ENCODE measurements at regions not wholly inside any gene's neighbourhood (a gene's known extent, or its start where the extent isn't known, plus 50 kb on each side); places are given as distances from the start of the nearest gene placed in this dataset.

DNA sequence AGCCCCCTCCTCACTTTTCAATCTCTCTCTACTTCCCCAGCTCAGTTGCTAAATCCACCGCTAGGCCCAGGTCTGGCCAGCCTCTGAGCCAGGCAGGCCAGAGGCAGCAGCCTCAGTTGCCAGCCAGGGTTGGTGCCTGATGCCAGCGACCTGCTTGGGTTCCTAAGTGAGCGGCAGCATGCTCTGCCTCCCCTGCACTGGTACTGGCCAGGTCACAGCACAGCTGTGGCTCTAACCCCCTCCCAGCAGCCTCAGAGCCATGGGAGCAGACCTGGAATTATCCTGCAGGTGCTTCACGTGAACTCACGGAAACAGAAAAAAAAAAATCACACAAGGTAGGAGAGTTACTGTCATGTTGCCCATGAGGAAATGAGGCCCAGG, 82.5 kb upstream of the ATF3 start:
- DNase-seq (ENCODE audit: low spot score) = no peak

DNA sequence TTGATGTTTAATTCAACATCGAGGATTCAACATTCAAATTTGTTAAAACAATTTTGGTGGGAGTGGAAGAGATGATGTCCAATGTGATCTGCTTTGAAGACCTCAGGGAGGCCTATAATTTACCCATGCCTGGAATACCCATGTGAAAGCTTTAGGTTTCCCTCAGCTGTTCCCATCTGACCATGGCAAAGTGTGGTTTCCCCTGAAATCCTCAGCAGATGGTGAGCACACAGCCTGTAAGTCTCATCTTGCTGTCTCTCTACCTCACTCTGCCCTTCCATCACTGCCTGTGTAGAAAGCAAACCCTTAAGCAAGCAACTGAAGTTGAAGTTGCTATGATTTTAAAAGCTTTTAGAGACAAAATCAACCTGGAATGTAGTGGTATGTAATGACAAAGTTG, 80.1 kb upstream of the ATF3 start:
- no peak for DNase-seq (ENCODE audit: low spot score)

DNA sequence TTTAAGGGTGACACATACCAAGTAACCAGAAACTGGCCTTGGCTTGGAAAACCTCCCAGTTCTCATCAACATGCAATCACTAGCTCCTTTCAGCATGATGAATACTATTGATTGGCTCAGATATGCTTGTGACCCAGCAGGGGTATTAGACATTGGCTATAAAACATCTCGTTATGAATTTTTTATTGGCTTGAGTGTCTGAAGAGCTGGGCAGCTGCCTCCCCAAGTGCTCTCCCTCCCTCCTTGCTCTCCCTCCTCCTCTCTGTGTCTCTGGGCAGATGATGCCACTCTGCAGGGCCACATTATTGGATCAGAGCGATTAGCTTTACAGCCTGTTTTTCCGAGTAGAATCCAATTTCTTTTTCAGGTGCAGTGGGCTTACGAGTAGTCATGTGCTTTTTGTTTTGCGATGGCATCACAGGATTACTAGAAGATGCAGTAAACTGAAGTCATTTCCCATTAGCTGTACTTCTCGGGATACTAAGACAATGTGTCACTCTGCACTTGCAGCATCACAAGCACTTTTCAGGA, 79.3 kb upstream of the ATF3 start:
- DNase-seq (ENCODE audit: low spot score) = no peak

DNA sequence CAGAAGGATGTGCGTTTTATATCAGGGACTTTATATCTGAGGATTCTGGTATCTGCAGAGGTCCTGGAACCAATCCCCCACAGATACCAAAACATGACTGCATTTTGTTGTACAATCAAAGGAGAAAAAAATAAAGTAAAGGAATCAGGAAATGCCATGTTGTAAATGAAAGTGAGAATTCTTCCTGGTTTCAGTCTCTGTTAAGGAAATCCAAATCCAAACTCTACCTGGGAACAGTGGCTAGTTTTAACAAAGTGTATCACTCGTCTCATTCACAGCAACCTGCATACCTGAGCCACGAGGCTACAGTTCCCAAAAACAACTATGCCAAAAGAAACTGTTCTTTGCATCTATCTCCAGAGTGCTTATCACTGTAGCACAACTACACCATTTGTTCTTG, 77.3 kb upstream of the ATF3 start:
- no peak for DNase-seq (ENCODE audit: low spot score)

DNA sequence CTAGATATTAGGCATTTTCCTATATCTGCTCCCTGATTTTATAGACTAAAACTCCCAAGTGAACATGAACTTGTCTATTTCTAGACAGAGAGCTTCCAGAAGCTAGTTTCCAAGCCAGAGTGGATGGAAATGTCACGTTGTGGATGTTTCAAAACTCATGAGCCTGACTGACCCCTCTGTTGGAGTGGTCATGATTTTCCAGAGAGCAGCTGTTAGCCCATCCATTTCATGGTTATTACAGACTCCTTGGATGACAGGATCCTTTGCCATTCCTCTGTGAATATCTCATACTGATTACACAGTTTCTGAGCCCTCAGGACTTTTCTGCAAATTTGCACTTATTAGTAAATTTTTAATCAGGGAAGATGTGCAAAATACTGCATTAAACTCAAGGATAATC, 76.8 kb upstream of the ATF3 start:
- no peak for DNase-seq (ENCODE audit: low spot score)

DNA sequence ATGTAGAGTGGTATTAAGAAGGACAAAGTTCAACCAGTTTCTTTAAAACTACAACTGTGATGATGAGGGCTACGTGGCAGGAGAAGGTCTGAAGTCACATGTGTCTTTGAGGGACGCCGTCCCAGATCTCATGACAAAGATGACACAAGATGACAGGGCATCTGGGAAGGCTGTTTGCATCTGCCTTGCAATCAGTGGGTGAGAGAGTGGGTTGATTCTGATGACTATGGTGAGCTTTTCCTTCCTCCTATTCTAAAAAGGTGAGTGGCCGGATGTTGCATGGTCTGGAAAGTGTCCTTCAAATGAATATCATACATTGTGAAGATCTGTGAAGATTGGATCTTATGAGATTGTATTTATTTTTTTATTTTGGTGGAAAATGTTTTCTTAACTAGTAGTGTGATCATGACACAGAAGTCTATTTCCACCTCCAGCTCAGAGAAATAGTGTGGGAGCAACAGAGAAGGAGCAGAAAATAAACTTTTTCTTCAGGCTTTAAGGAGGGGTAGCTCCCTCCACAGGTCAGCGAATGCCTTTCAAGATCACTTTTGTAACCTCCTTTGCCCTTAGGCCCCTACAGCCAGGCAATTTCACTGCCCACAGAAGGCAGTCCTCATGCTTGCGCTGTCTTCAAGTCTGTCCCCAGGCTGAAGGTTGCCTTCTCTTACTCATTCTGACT, 76.0 kb upstream of the ATF3 start:
- no peak for DNase-seq (ENCODE audit: low spot score)

DNA sequence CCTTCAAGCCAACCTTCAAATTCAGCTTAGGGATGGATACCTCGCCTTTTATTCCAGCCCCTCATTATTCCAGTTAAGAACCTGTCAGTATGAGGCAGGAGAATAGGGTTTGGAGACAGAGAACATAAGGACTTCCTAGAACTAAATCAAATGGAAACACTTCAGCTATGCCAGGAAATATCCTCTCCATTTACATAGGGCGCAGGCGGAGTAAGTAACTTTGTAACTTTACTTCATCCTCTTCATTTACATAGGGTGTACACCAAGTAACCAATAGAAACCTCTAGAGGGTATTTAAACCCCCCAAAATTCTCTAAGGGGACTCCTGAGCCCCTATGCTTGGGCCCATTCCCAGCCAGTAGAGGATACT, 75.4 kb upstream of the ATF3 start:
- no peak for DNase-seq (ENCODE audit: low spot score)

DNA sequence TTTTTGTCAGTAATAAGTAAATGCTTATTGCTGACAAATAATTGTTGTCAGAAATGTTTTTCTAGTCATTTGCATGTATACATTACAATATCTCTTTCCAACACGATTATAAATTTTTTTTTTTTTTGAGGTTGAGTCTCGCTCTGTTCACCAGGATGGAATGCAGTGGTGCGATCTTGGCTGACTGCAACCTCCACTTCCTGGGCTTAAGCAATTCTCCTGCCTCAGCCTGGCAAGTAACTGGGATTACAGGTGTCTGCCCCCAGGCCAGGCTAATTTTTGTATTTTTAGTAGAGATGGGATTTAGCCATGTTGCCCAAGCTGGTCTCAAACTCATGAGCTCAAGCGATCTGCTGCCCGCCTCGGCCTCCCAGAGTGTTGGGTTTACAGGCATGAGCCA, 72.0 kb upstream of the ATF3 start:
- no peak for DNase-seq (ENCODE audit: low spot score)

DNA sequence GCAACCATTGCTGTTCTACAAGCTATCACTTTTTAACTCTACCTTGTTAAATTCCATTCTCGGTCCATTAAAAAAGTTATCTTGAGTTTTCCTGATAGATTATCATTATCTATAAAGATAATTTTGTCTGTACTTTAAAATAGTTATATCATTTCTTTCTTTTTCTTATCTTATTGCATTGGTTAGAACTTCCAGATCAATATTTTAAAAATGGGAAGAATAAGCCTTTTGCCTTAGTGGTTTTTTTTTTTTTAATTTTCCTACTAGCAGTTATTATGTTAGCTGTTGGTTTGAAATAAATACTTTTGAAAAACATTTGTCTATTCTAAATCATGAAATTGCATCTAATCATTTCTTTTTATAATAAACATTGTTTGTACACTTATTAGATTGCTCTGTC, 71.0 kb upstream of the ATF3 start:
- no peak for DNase-seq (ENCODE audit: low spot score)

DNA sequence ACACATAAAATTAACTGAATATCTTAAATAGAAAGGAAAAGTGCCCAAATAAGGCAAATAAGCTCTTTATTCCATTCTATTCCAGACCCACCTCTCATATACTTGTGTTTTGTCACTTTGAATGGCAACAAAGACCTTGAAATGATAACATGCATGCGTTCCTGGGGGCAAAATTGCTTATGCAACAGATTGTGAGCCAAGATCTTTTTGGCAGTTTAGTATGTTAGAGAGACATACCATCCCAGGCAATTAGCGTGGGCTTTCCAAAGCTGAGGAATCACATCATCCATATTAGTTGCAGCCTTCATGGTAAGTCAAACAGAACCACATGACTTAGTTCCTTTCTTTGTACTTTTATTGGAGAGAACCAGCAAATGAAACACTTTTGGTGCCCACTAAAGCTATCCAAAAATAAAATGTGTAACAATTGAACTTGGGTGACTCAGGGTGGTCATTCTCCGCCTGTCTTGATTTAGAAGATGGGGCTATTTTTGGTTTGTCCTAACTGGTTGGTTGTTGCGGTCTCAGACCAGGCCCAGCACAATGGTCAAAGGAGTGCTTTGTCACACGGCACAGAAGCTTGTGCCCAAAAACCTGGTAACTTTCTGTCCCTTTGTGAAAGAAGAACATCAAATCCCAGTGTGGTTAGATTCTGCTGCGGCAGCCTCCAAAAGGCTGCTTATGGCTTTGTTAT, 68.7 kb upstream of the ATF3 start:
- no peak for DNase-seq (ENCODE audit: low spot score)

DNA sequence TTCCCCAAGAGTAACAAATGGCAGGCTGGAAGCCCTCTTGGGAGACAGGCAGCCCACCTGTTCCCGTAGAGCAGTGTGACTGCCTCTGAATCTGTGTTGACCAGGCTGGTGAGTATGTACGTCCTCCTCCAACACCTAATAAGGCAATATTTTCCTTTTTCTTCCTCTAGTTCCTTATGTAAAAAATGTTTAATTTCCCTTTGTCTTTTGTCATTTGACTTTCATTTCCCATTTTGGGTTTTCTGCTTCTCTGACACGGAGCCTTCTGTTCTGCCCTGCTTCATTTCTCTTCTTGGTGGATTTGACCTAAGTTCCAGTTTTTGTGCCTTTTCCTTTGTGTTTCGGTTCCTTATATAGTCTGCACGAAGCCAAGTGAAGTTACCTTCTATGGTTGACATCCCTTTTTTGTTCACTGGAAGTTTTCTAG, 65.8 kb upstream of the ATF3 start:
- no peak for DNase-seq (ENCODE audit: low spot score)

DNA sequence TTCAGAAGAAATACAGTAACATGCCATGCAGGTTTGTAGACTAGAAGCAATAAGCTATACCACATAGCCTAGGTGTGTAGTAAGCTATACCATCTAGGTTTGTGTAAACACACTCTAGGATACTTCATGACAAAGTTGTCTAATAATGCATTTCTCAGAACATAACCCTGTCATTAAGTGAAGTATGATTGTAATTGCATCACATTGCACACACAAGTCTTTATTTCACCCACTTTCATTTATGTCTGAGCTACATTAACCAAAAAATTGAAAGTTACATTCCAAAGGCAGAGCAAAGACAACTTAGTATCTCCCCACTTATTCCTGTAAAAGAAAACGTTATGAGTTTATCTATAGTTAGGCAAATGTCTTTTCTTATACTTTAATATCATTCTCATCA, 64.5 kb upstream of the ATF3 start:
- no peak for DNase-seq (ENCODE audit: low spot score)

DNA sequence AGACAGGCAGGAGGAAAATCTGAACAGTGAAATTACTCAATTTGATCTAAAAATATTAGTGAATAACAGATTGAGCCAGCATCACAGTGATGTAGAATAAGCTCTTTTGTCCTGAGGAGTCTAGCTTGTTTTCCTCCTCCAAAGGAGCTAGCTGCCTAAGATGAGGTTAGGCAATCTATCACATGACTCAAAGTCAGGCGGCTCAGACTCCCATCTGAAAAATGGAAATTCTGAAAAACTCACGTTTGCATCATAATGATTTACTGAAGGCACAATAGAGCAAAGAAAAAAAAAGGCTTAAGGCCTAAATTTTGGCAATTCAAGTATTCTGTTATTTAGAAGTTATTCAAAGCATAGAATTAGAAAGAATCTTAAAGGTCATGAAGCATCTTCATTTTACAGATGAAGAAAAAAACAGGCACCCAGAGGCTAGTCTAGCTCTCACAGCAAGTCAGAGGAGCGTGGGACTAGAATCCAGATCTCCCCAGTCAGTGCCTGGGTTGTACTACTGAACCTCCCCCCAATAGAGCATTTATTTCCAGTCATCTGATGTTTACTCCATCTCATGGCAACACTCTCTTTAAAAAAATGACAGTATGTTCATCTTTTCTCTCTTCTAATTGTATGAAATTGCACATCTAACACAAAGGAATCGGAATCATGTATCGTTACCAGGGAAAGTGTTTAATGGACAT, 62.5 kb upstream of the ATF3 start:
- no peak for DNase-seq (ENCODE audit: low spot score)

DNA sequence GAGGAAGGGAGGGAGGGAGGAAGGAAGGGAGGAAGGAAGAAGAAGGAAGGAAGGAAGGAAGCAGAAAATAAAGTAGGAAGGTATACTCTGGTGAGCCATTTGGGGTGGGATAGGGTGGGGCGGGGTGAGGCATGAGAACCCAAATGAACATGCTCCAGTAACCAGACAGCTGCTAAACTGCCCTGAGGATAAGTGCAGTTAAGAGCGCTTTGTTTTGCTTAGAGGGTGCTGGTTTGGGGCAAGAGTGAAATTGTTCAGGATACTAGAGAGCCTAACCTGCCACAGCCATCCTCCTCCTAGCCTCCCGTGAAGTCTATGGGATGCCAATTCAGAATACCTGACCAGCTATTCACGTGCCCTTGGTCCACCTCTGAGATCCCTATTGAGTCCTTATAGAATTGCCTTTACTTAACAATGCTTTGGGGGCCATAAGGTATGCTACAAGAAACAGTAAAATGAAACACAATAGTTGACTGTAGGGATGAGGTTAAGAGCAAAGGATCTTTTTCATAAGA, 59.0 kb upstream of the ATF3 start:
- DNase-seq (ENCODE audit: low spot score) = no peak

DNA sequence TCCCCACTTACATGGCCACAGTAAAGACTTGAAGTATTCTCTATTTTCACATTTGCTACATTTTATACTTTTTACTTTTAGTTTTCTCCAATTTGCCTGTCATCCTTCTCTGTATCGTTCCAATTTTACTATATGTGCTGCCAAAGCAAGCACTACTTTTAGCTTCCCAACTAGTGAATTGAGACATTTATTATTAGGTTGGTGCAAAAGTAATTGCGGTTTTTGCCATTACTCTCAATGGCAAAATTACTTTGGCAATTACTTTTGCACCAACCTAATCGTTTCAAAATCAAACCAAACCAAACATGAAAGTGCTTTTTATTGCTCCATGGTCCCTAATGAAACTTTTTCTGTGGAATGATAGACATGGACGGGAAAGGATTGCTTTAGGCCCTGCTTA, 56.6 kb upstream of the ATF3 start:
- no peak for DNase-seq (ENCODE audit: low spot score)

DNA sequence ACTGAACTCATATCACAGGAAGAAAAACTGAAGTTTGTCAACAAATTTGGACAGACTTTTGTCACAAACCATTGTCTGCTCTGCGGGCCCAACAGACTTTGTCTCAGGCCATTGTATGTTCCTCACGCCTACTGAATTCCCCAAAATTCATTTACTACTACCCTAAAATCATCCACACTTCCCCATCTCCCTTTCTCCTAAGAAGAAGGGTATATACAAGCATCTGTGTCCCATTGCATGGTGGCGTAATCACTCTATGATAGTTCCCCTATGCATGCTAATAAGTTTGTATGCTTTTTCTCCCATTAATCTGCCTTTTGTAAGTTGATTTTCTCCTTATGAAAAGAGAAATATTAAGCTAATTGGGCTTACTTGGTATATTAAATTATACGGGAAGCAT, 54.9 kb upstream of the ATF3 start:
- no peak for DNase-seq (ENCODE audit: low spot score)

DNA sequence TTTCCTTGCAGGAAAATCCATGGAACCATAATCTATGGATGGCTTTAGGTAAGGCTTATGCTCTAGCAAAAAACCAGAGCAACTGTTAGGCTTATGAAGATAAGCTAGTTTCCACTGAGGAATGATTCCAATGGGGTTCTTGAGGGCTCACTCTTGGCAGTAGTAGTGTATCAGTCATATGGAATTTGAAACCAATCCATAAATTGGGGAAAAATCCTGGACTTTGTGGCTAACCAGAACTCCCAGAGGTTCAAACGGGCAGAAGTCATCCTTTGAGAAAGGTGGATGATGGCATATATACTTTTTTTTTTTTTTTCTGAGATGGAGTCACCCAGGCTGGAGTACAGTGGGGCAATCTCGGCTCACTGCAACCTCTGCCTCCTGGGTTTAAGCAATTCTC, 54.2 kb upstream of the ATF3 start:
- no peak for DNase-seq (ENCODE audit: low spot score)

DNA sequence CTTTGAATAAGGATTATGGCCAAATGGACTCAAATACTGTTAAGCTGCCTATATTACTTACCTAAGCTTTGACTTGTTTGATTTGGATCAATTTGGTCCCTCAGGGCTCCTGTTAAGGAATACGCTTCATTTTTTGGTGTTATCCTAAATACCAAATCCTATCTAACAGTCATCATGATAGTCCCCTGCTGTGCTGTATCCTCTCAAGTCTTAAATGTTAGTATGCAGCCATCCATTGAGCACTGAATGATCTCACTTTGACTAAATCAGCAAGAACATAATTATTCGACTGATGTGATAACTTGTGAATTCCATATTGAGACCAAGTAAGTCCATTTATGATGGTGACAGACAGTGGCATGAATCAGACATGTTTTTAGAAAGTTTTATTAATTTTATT, 53.1 kb upstream of the ATF3 start:
- no peak for DNase-seq (ENCODE audit: low spot score)

DNA sequence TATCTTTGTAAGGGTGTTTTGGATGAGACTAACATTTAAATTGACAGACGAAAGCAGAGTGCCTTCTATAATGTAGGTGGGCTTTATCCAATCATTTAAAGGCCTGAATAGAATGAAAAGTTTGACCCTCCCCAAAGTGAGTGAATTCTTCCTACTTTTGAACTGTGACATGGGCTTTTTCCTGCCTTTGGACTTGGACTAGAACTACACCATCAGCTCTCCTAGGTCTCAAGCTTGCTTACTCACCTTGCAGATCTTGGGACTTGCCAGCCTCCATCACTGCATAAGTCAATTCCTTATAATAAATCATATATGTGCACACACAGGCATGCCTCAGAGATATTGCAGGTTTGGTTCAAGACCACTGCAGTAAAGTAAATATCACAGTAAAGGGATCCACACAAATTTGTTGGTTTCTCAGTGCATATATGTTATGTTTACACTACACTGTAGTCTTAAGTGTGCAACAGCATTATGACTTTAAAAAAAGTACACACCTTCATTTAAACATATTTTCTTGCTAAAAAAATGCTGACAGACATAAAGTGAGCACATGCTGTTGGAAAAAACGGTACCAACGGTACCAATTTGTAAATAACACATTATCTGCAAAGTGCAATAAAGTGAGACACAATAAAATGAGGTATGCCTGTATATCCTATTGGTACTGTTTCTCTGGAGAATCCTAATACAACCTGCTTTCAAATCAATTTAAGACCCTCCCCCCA, 51.6 kb upstream of the ATF3 start:
- DNase-seq (ENCODE audit: low spot score) = no peak

DNA sequence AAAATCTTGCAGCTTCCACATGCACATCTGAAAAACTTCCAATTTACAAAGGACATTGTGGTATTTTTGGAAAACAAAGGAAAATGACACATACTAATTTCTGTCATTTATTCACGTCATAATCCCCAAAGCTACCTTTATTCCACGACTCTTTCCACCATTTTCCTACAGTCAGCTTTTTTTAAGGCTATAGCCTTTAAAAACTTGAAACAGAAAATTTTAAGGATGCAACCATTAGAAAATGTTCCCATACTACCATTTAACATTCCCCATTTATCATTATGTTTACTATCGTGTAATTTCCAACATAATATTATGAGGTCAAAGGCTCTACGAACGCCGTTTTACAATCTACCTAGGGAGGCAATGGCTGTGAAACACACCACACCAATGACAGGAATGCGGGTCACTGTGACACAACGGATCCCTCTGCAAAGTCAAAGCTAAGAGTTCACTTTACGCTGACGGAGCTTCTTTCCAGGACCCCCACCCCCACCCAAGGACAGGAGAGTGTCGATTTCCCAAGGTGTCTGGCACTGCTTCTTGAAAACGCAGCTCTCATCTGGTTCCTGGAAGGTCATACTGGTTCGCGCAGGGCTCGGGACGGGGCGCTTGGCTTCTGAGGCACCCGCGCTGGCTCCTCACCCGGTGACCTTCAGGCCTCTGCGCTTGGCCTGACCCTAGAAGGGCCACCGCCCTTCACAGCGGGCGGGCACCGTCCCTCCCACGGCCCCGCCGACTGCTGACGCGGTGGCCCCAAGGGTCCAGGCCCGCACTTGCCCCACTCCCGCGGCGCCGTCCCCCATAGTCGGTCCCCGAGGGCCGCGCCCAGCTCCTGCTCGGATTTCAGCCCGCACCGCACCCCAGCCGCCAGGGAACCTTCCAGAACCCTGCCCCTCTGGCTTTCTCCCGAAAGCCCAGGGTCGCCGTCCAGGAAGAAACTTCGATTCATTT, 50.5 kb upstream of the ATF3 start:
- no peak for DNase-seq (ENCODE audit: low spot score)
